Smooth muscle cell (in vitro differentiated cells): ENCODE measurements at regions not wholly inside any gene's neighbourhood (a gene's known extent, or its start where the extent isn't known, plus 50 kb on each side); places are given as distances from the start of the nearest gene placed in this dataset.

Experiments used
- DNase-seq: peaks from one replicate; lab custom pipeline; 2025; ENCODE audit not compliant: unreplicated experiment; lab: John Stamatoyannopoulos, UW
- H2AFZ ChIP-seq: fragments of 200-600 bp; sonication (generic); 2 replicates; pipeline ENCODE4 v1.6.0; 2016; ENCODE audit warnings: antibody characterized with exemption, low read depth, mild to moderate bottlenecking
- H3F3A ChIP-seq: fragments of 200-600 bp; sonication (generic); 2 replicates; pipeline ENCODE4 v1.6.0; 2017; ENCODE audit warnings: antibody characterized with exemption, low read depth
- H3K27ac ChIP-seq: fragments of 200-600 bp; sonication (generic); 2 replicates; pipeline ENCODE4 v1.5.1; 2016; ENCODE audit warnings: low read depth, mild to moderate bottlenecking
- H3K27me3 ChIP-seq: fragments of 200-600 bp; sonication (generic); 2 replicates; pipeline ENCODE4 v1.6.1; 2016; ENCODE audit warnings: low read depth, mild to moderate bottlenecking
- H3K36me3 ChIP-seq: fragments of 200-600 bp; sonication (generic); 2 replicates; pipeline ENCODE4 v1.5.1; 2016; ENCODE audit warnings: low read depth
- H3K4me1 ChIP-seq: fragments of 200-600 bp; sonication (generic); 2 replicates; pipeline ENCODE4 v1.5.1; 2016; ENCODE audit warnings: low read depth
- H3K4me2 ChIP-seq: fragments of 200-600 bp; sonication (generic); 2 replicates; pipeline ENCODE4 v1.6.0; 2016; ENCODE audit warnings: mild to moderate bottlenecking
- H3K4me3 ChIP-seq: fragments of 200-600 bp; sonication (generic); 2 replicates; pipeline ENCODE4 v1.5.1; 2016; ENCODE audit warnings: mild to moderate bottlenecking
- H3K79me2 ChIP-seq: fragments of 200-600 bp; sonication (generic); 2 replicates; pipeline ENCODE4 v1.6.0; 2016; ENCODE audit warnings: low read depth, mild to moderate bottlenecking
- H3K9ac ChIP-seq: fragments of 200-600 bp; sonication (generic); 2 replicates; pipeline ENCODE4 v1.6.0; 2016; ENCODE audit warnings: low read depth
- H3K9me3 ChIP-seq: fragments of 200-600 bp; sonication (generic); replicated peaks from 2 replicates; pipeline ENCODE4 v1.5.1; 2016; ENCODE audit warnings: low read depth
- H4K20me1 ChIP-seq: fragments of 200-600 bp; sonication (generic); 2 replicates; pipeline ENCODE4 v1.6.0; 2016; ENCODE audit warnings: low read depth
- CTCF ChIP-seq: fragments of 200-600 bp; sonication (generic); IDR thresholded peaks from 2 replicates; pipeline ENCODE4 v1.5.1; 2017; ENCODE audit warnings: borderline replicate concordance, mild to moderate bottlenecking, antibody characterized with exemption; ENCODE audit not compliant: insufficient read depth, poor library complexity, severe bottlenecking
- WGBS: methylation state at CpG from one replicate; pipeline ENCODE4 v1.1.7; 2016; ENCODE audit warnings: low lambda C conversion rate; 5-methylcytosine and 5-hydroxymethylcytosine counted together

GRCh38 chr14:49527221-49527620 is 59.0 kb downstream of the RPS29 start:
- 67% methylated on average over 1 of the region's 1 CpG for WGBS
- TF ChIP-seq CTCF = no peak
- Histone ChIP-seq H4K20me1 (no peaks in the 10 kb centered on the region), H3K4me3 (no peak overlapping the region), H3K9me3 (no peaks in the 10 kb centered on the region), H3K4me1 (no peaks in the 10 kb centered on the region), H3K27me3 (no peaks in the 10 kb centered on the region), H3K9ac (no peak overlapping the region), H3K79me2 (no peaks in the 10 kb centered on the region), H2AFZ (no peak overlapping the region), H3K36me3 (no peaks in the 10 kb centered on the region), H3K27ac (no peak overlapping the region), H3F3A (no peaks in the 10 kb centered on the region), H3K4me2 (no peak overlapping the region)
- no peak for DNase-seq

GRCh38 chr14:49526101-49526500 is 60.1 kb downstream of the RPS29 start:
- H3K79me2 ChIP-seq = no peaks in the 10 kb centered on the region

GRCh38 chr14:49516286-49516685 is 69.9 kb downstream of the RPS29 start:
- no peak overlapping the region for H3K27ac ChIP-seq
- H3K79me2 ChIP-seq = no peaks in the 10 kb centered on the region
- no peak overlapping the region for H2AFZ ChIP-seq
- 81% methylated on average over 3 of the region's 3 CpGs for WGBS
- no peak overlapping the region for H3K9ac ChIP-seq
- H3K4me3 ChIP-seq = no peak overlapping the region
- H3K4me2 ChIP-seq = no peak overlapping the region
- no peaks in the 10 kb centered on the region for H4K20me1 ChIP-seq
- no peaks in the 10 kb centered on the region for H3K27me3 ChIP-seq
- no peaks in the 10 kb centered on the region for H3K9me3 ChIP-seq
- no peaks in the 10 kb centered on the region for H3K4me1 ChIP-seq
- no peak for DNase-seq
- no peaks in the 10 kb centered on the region for H3K36me3 ChIP-seq
- H3F3A ChIP-seq = no peaks in the 10 kb centered on the region
- TF ChIP-seq CTCF = no peak

More at GRCh38 chr14:49526101-49526500, 60.1 kb downstream of the RPS29 start:
- H3K27ac ChIP-seq = no peak overlapping the region
- DNase-seq = no peak
- H3K9me3 ChIP-seq = no peaks in the 10 kb centered on the region
- no peaks in the 10 kb centered on the region for H3K4me1 ChIP-seq
- no peaks in the 10 kb centered on the region for H3K36me3 ChIP-seq
- H4K20me1 ChIP-seq = no peaks in the 10 kb centered on the region
- H3K4me3 ChIP-seq = no peak overlapping the region
- H3K4me2 ChIP-seq = no peak overlapping the region
- H3F3A ChIP-seq = no peaks in the 10 kb centered on the region
- no peak overlapping the region for H3K9ac ChIP-seq
- TF ChIP-seq CTCF = no peak
- H2AFZ ChIP-seq = no peak overlapping the region
- no peaks in the 10 kb centered on the region for H3K27me3 ChIP-seq

- Histone ChIP-seq H3K9me3 (no peaks in the 10 kb centered on the region), H3K9ac (no peak overlapping the region), H4K20me1 (no peaks in the 10 kb centered on the region), H3K27ac (peak overlapping the region; percentile 63), H3K79me2 (no peaks in the 10 kb centered on the region), H2AFZ (no peak overlapping the region), H3K27me3 (no peaks in the 10 kb centered on the region), H3F3A (no peaks in the 10 kb centered on the region), H3K4me3 (no peak overlapping the region), H3K36me3 (no peaks in the 10 kb centered on the region), H3K4me1 (no peaks in the 10 kb centered on the region), H3K4me2 (peak overlapping the region; percentile 17)
- DNase-seq = no peak
- no peak for TF ChIP-seq CTCF
Measured at GRCh38 chr14:49512571-49512970, 73.6 kb downstream of the RPS29 start.
